ENCODE measurements at regions not wholly inside any gene's neighbourhood (a gene's known extent, or its start where the extent isn't known, plus 50 kb on each side); places are given as distances from the start of the nearest gene placed in this dataset.

DNA sequence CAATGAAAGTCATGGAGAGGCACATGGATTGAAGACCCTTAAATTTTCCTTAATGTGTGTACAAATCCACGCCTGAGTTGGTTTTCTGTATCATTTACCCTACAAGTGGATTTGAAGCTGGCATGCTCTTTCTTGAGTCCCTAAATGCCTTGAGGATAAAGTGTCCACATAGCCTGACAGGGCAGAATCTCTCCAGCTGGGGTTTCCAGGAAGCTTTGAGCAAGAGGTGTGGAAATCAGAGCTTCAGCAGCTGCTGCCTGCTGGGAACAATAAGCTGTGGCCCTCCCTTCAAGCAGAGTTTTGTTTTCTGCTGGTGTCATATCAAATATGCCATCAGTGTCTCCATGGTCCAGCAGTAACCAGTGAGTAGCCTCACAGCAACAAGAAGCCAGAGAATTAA, 120.3 kb upstream of the SERTM1 start:
- Histone ChIP-seq H3K36me3 (ENCODE audit: low read depth, missing control alignments) (no peaks in the 10 kb centered on the region), H3K27me3 (no peaks in the 10 kb centered on the region), H3K4me1 (no peaks in the 10 kb centered on the region), H3K9me3 (no peaks in the 10 kb centered on the region), H3K4me3 (no peak overlapping the region), H3K27ac (no peak overlapping the region)
- DNase-seq, result no peak
- WGBS, 2 donors, result 86 to 95% methylated on average over 1 of the region's 1 CpG
- intact Hi-C loops (cut with DNase I; ENCODE audit: low total_unique reads), result no loop called here
- TF ChIP-seq, protein P1, sequence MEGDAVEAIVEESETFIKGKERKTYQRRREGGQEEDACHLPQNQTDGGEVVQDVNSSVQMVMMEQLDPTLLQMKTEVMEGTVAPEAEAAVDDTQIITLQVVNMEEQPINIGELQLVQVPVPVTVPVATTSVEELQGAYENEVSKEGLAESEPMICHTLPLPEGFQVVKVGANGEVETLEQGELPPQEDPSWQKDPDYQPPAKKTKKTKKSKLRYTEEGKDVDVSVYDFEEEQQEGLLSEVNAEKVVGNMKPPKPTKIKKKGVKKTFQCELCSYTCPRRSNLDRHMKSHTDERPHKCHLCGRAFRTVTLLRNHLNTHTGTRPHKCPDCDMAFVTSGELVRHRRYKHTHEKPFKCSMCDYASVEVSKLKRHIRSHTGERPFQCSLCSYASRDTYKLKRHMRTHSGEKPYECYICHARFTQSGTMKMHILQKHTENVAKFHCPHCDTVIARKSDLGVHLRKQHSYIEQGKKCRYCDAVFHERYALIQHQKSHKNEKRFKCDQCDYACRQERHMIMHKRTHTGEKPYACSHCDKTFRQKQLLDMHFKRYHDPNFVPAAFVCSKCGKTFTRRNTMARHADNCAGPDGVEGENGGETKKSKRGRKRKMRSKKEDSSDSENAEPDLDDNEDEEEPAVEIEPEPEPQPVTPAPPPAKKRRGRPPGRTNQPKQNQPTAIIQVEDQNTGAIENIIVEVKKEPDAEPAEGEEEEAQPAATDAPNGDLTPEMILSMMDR (IDR thresholded peaks at IDR 0.05), result no peak
- TF ChIP-seq POLR2A (IDR thresholded peaks at IDR 0.05), result no peak

DNA sequence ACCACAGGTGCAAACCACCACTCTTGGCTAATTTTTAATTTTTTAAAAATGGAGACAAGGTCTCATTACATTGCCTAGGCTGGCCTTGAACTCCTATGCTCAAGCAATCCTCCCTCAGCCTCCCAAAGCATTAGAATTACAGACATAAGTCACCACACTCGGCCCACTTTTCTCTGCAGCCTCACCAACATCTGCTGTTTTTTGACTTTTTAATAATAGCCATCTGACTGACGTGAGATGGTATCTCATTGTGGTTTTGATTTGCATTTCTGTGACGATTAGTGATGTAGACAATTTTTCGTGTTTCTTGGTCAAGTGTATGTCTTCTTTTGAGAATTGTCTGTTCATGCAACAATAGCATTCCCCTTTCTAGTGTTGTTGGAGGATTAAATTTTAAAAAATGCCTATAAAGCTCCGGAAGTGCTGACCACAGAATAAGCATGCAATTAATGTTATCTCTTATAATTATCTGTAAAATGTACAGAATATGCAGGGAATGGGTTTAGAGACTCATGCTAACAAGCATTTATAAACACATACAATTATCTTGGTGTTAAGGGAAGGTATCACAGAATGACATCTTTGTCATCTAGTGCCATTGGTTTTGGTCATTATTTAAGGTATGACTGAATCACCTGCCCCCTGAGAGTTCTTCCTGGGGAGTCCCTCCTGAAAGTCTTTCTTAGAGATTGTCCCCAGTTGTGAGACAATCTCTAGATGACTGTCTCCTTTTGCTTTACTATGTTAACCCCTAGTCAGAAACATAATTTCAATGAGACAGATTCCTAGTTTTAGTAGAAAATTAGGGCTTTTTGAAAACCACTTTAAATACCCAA, 118.5 kb upstream of the SERTM1 start:
- Histone ChIP-seq H3K36me3 (ENCODE audit: low read depth, missing control alignments) (no peaks in the 10 kb centered on the region), H3K9me3 (no peaks in the 10 kb centered on the region), H3K27me3 (no peaks in the 10 kb centered on the region), H3K4me3 (no peak overlapping the region), H3K27ac (no peak overlapping the region), H3K4me1 (no peaks in the 10 kb centered on the region)
- DNase-seq, result no peak
- WGBS, 2 donors, result 71 to 86% methylated on average over 5 of the region's 5 CpGs
- intact Hi-C loops (cut with DNase I; ENCODE audit: low total_unique reads), result no loop called here
- TF ChIP-seq, protein P1 (IDR thresholded peaks at IDR 0.05), result no peak
- no peak for TF ChIP-seq POLR2A (IDR thresholded peaks at IDR 0.05)

DNA sequence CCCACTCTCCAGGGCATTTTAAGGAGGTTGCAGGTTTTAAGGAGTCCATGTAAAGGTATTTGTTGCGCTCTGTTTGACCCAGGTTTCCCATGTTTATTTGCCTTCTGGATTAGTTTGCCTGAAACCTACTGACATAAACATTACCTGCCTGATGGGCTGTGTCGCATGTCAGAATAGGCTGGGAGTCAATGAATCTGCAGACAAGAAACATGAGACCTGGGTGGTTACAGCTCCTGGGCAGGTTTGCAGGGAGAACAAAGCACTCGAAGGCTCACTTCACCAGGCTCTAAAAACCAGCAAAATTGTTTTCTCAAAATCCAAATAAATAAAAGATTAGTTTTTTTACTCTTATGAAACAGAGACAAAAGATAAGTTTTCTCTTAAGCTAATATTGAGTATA, 114.4 kb upstream of the SERTM1 start:
- no peak for DNase-seq
- 77 to 81% methylated on average over 3 of the region's 3 CpGs for WGBS, 2 donors
- Histone ChIP-seq H3K4me3 (no peak overlapping the region), H3K27ac (no peak overlapping the region), H3K36me3 (ENCODE audit: low read depth, missing control alignments) (no peaks in the 10 kb centered on the region), H3K4me1 (no peaks in the 10 kb centered on the region), H3K9me3 (no peaks in the 10 kb centered on the region), H3K27me3 (no peaks in the 10 kb centered on the region)
- intact Hi-C loops (cut with DNase I; ENCODE audit: low total_unique reads), result no loop called here
- TF ChIP-seq POLR2A (IDR thresholded peaks at IDR 0.05), result no peak
- TF ChIP-seq, protein P1 (IDR thresholded peaks at IDR 0.05), result no peak

DNA sequence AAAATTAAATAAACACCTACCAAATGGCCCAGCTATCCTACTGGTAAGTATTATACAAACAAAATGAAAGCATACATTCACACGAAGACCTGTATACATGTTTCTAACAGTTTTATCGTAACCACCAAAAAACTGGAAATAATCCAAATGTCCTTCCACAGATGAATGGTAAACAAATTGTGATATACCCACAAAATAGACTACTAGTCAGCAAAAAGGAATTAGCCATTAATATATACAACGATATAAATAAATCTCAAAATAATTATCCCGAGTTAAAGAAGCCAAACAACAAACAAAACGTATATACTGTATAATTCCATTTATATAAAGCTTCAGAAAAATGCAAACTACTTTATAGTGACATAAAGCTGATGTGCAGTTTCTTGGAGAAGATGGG, 106.3 kb upstream of the SERTM1 start:
- intact Hi-C loops (cut with DNase I; ENCODE audit: low total_unique reads), result no loop called here
- Histone ChIP-seq H3K4me1 (no peaks in the 10 kb centered on the region), H3K4me3 (no peak overlapping the region), H3K27me3 (no peaks in the 10 kb centered on the region), H3K36me3 (ENCODE audit: low read depth, missing control alignments) (no peaks in the 10 kb centered on the region), H3K9me3 (no peaks in the 10 kb centered on the region), H3K27ac (no peak overlapping the region)
- 95 to 96% methylated on average over 5 of the region's 5 CpGs for WGBS, 2 donors
- DNase-seq, result no peak
- TF ChIP-seq, protein P1 (IDR thresholded peaks at IDR 0.05), result no peak
- TF ChIP-seq POLR2A (IDR thresholded peaks at IDR 0.05), result no peak

DNA sequence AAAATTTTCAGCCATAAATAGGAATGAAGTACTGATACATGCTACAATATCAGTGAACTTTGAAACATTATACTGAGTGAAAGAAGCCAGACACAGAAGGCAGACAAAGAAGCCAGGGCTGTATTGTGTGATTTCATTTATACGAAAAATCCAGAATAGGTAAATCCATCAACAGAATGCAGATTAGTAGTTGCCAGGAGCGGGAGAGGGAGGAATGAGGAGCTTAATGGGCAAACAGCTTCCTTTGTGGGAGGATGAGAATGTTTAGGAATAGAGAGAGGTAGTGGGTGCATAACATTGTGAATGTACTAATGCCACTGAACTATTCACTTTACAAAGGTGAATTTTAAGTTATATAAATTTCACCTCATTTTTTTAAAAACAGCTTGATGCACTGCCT, 103.3 kb upstream of the SERTM1 start:
- intact Hi-C loops (cut with DNase I; ENCODE audit: low total_unique reads), result no loop called here
- Histone ChIP-seq H3K4me3 (no peak overlapping the region), H3K9me3 (no peaks in the 10 kb centered on the region), H3K4me1 (no peaks in the 10 kb centered on the region), H3K27ac (no peak overlapping the region), H3K27me3 (no peaks in the 10 kb centered on the region), H3K36me3 (ENCODE audit: low read depth, missing control alignments) (no peaks in the 10 kb centered on the region)
- no peak for TF ChIP-seq POLR2A (IDR thresholded peaks at IDR 0.05)
- TF ChIP-seq, protein P1 (IDR thresholded peaks at IDR 0.05), result no peak
- DNase-seq, result no peak
- WGBS, 2 donors, result 77 to 79% methylated on average over 2 of the region's 2 CpGs
